Chondrocyte (in vitro differentiated cells): ENCODE measurements at regions not wholly inside any gene's neighbourhood (a gene's known extent, or its start where the extent isn't known, plus 50 kb on each side); places are given as distances from the start of the nearest gene placed in this dataset.

ENCODE experiments used
- DNase-seq: peaks from one replicate; pipeline ENCODE4 v3.0.0; 2021; ENCODE audit warnings: mixed read lengths, low spot score
- H3K27ac Mint-ChIP-seq: one replicate; pipeline ENCODE4 v1.8.0; 2021; ENCODE audit warnings: mild to moderate bottlenecking, moderate library complexity, mixed read lengths; ENCODE audit not compliant: unreplicated experiment
- H3K27me3 Mint-ChIP-seq: 2 replicates; pipeline ENCODE4 v1.8.0; 2021; ENCODE audit warnings: low read depth, mixed read lengths
- H3K36me3 Mint-ChIP-seq: 2 replicates; pipeline ENCODE4 v1.8.0; 2021; ENCODE audit warnings: low read depth, mixed read lengths
- H3K4me1 Mint-ChIP-seq: 2 replicates; pipeline ENCODE4 v1.8.0; 2021; ENCODE audit warnings: low read depth, mild to moderate bottlenecking, mixed read lengths
- H3K4me3 Mint-ChIP-seq: one replicate; pipeline ENCODE4 v1.8.0; 2021; ENCODE audit warnings: mild to moderate bottlenecking, moderate library complexity, mixed read lengths; ENCODE audit not compliant: unreplicated experiment
- H3K9me3 Mint-ChIP-seq: 2 replicates; pipeline ENCODE4 v1.8.0; 2021; ENCODE audit warnings: low read depth, mixed read lengths
- CTCF ChIP-seq: fragments of 200-600 bp; sonication (generic); IDR thresholded peaks from 2 replicates; pipeline ENCODE4 v1.5.0; 2021; ENCODE audit warnings: antibody characterized with exemption, mild to moderate bottlenecking, moderate library complexity

GRCh38 chr10:9800571-9800970 lies 1217.1 kb upstream of the CELF2 start:
- no peak for TF ChIP-seq CTCF
- no peak overlapping the region for H3K4me3 Mint-ChIP-seq

GRCh38 chr10:9807846-9808245 lies 1209.8 kb upstream of the CELF2 start:
- Mint-ChIP-seq H3K4me1 (no peaks in the 10 kb centered on the region), H3K9me3 (peaks cover 8% of the 10 kb centered on the region), H3K27me3 (no peaks in the 10 kb centered on the region), H3K4me3 (no peak overlapping the region), H3K36me3 (no peaks in the 10 kb centered on the region), H3K27ac (no peak overlapping the region)
- no peak for DNase-seq
- no peak for TF ChIP-seq CTCF

More at GRCh38 chr10:9800571-9800970, 1217.1 kb upstream of the CELF2 start:
- no peak overlapping the region for H3K27ac Mint-ChIP-seq
- H3K36me3 Mint-ChIP-seq, result no peaks in the 10 kb centered on the region
- no peak for DNase-seq
- peaks cover 11% of the 10 kb centered on the region for H3K4me1 Mint-ChIP-seq
- no peaks in the 10 kb centered on the region for H3K9me3 Mint-ChIP-seq
- peaks cover 4% of the 10 kb centered on the region for H3K27me3 Mint-ChIP-seq

- TF ChIP-seq CTCF, result no peak
- Mint-ChIP-seq H3K9me3 (peaks cover 9% of the 10 kb centered on the region), H3K27me3 (no peaks in the 10 kb centered on the region), H3K4me3 (no peak overlapping the region), H3K36me3 (no peaks in the 10 kb centered on the region), H3K4me1 (peaks cover 4% of the 10 kb centered on the region), H3K27ac (no peak overlapping the region)
- DNase-seq, result no peak
These were observed 1206.1 kb upstream of the CELF2 start for GRCh38 chr10:9811601-9812000.

- Mint-ChIP-seq H3K4me1 (peaks cover 4% of the 10 kb centered on the region), H3K27ac (peak overlapping the region; percentile 24), H3K36me3 (no peaks in the 10 kb centered on the region), H3K4me3 (no peak overlapping the region), H3K27me3 (no peaks in the 10 kb centered on the region), H3K9me3 (peaks cover 13% of the 10 kb centered on the region)
- TF ChIP-seq CTCF, result no peak
- DNase-seq, result no peak
These were observed 1203.3 kb upstream of the CELF2 start for GRCh38 chr10:9814285-9814864.

- no peaks in the 10 kb centered on the region for H3K4me1 Mint-ChIP-seq
- H3K27me3 Mint-ChIP-seq, result no peaks in the 10 kb centered on the region
- peaks cover 13% of the 10 kb centered on the region for H3K9me3 Mint-ChIP-seq
- no peak overlapping the region for H3K27ac Mint-ChIP-seq
- no peak for DNase-seq
- no peaks in the 10 kb centered on the region for H3K36me3 Mint-ChIP-seq
- TF ChIP-seq CTCF, result no peak
- H3K4me3 Mint-ChIP-seq, result no peak overlapping the region
These were observed 1197.7 kb upstream of the CELF2 start for GRCh38 chr10:9819756-9820494.
